ENCODE measurements at regions not wholly inside any gene's neighbourhood (a gene's known extent, or its start where the extent isn't known, plus 50 kb on each side); places are given as distances from the start of the nearest gene placed in this dataset.

- H3K18ac ChIP-seq (ENCODE audit: insufficient read length, low read depth, low read length): no peak overlapping the region
- no peak overlapping the region for H3K4ac ChIP-seq (ENCODE audit: low read depth, low read length)
- H2AFZ ChIP-seq (ENCODE audit: low read length): no peak overlapping the region
- H3K4me1 ChIP-seq (ENCODE audit: insufficient read depth, low read length): no peaks in the 10 kb centered on the region
- peaks cover 7 to 8% of the 10 kb centered on the region in 2 experiments; a peak in 2 of 4 replicates for H3K4me1 Mint-ChIP-seq
- H3K23ac ChIP-seq (ENCODE audit: insufficient read length, low read depth, low read length): no peak overlapping the region
- H3K79me2 ChIP-seq (ENCODE audit: insufficient read depth, low read length): no peaks in the 10 kb centered on the region
- H3T11ph ChIP-seq (ENCODE audit: low read length): no peak overlapping the region
- H3K9ac ChIP-seq (ENCODE audit: extremely low read depth, insufficient read length, low read length): no peak overlapping the region
- no peaks in the 10 kb centered on the region for H3K79me1 ChIP-seq (ENCODE audit: insufficient read depth, low read depth, low read length, poor library complexity, severe bottlenecking)
- no peaks in the 10 kb centered on the region for H3K36me3 Mint-ChIP-seq (ENCODE audit: insufficient read depth in 1 of 3, low read depth in 3 of 3)
- WGBS (ENCODE audit: extremely low coverage, insufficient read length, low lambda C conversion rate): no CpG with 5 or more reads among the region's 6 CpGs
- no peak overlapping the region; a peak in 1 of 7 replicates for H3K27ac Mint-ChIP-seq
- H3K23me2 ChIP-seq (ENCODE audit: insufficient read length, low read depth, low read length, poor library complexity, severe bottlenecking): no peaks in the 10 kb centered on the region
- H2BK20ac ChIP-seq (ENCODE audit: low read depth, low read length, poor library complexity, severe bottlenecking): no peak overlapping the region
- H4K91ac ChIP-seq (ENCODE audit: insufficient read length, low read depth, low read length): no peak overlapping the region
- no peaks in the 10 kb centered on the region for H3K27me3 ChIP-seq (ENCODE audit: insufficient read depth, low read length)
- TF ChIP-seq CTCF (conservative IDR thresholded peaks at IDR 0.05): no peak
- H2BK12ac ChIP-seq (ENCODE audit: insufficient read length, low read depth, low read length): no peak overlapping the region
- no peak overlapping the region for H3K14ac ChIP-seq (ENCODE audit: insufficient read depth, low read length)
- no peak for DNase-seq
- no peaks in the 10 kb centered on the region for H4K20me1 ChIP-seq (ENCODE audit: control insufficient read depth, insufficient read depth, insufficient read length)
- H3K4me2 ChIP-seq (ENCODE audit: insufficient read depth, insufficient read length, low read length): no peak overlapping the region
- H3K4me3 Mint-ChIP-seq: no peak overlapping the region
- H4K5ac ChIP-seq (ENCODE audit: insufficient read length, low read depth, low read length): no peak overlapping the region
- no peak overlapping the region for H4K8ac ChIP-seq (replicated peaks; ENCODE audit: insufficient read length, low read depth, low read length)
- H3K9me3 Mint-ChIP-seq: no peaks in the 10 kb centered on the region; a peak in 1 of 5 replicates
- no peak overlapping the region for H2BK120ac ChIP-seq (ENCODE audit: low read depth, low read length, poor library complexity, severe bottlenecking)
- no peak overlapping the region for H2AK5ac ChIP-seq (ENCODE audit: insufficient read length, low read length)
- H3K27ac ChIP-seq (ENCODE audit: insufficient read length, low read depth, low read length): no peak overlapping the region
- no peak overlapping the region for H2BK5ac ChIP-seq (ENCODE audit: insufficient read length, low read length)
- no peak overlapping the region for H3K56ac ChIP-seq (ENCODE audit: insufficient read length, low read depth, low read length)
- no peak overlapping the region for H2BK15ac ChIP-seq (ENCODE audit: low read depth, low read length)
- H3K27me3 Mint-ChIP-seq (ENCODE audit: low read depth): no peaks in the 10 kb centered on the region
- H3K9me3 ChIP-seq (ENCODE audit: control insufficient read depth, low read depth, low read length): no peaks in the 10 kb centered on the region
These were observed 544.5 kb downstream of the BNC2 start for GRCh38 chr9:16325966-16326365.
